Thyroid gland (tissue), 4 donors: ENCODE measurements at regions not wholly inside any gene's neighbourhood (a gene's known extent, or its start where the extent isn't known, plus 50 kb on each side); places are given as distances from the start of the nearest gene placed in this dataset.
"Not testable (repeated sequence)": the region's sequence is repeated elsewhere in the genome, so short reads cannot be mapped to it uniquely, and the experiment has no call there.

Experiments
- DNase-seq, 2 donors: peaks; one replicate each; pipeline ENCODE4 v3.0.0-alpha.2; 2019
- H3K27ac ChIP-seq, 3 donors: fragments of 200-600 bp; sonication (generic); 1 replicate in 2 of 3; 2 replicates in 1 of 3; pipeline ENCODE4 v1.5.1; 2016 to 2019; ENCODE audit warnings: mild to moderate bottlenecking in 1 of 3, moderate library complexity in 1 of 3
- H3K27me3 ChIP-seq: fragments of 200-600 bp; sonication (generic); one replicate; pipeline ENCODE4 v1.5.1; 2019
- H3K36me3 ChIP-seq, 2 donors: fragments of 200-600 bp; sonication (generic); one replicate each; pipeline ENCODE4 v1.5.1; 2016 to 2019
- H3K4me1 ChIP-seq, 2 donors: fragments of 200-600 bp; sonication (generic); one replicate each; pipeline ENCODE4 v1.5.1; 2017 to 2019
- H3K4me3 ChIP-seq, 3 donors: fragments of 200-600 bp; sonication (generic); replicated peaks in 1 of 3; 1 replicate in 2 of 3; 2 replicates in 1 of 3; pipeline ENCODE4 v1.5.1; 2016; ENCODE audit warnings: mild to moderate bottlenecking in 1 of 3
- H3K9me3 ChIP-seq: fragments of 200-600 bp; sonication (generic); one replicate; pipeline ENCODE4 v1.5.1; 2017
- CTCF ChIP-seq, 6 experiments: fragments of 200-600 bp in 3 of 6; fragments of 450-650 bp in 3 of 6; sonication (generic) in 3 of 6; IDR thresholded peaks; one replicate each; pipeline ENCODE4 v1.5.1; 2016 to 2019; ENCODE audit warnings: antibody characterized with exemption in 6 of 6, mild to moderate bottlenecking in 2 of 6, inconsistent platforms in 1 of 6, moderate library complexity in 1 of 6
- POLR2A ChIP-seq, 2 donors: fragments of 450-650 bp; IDR thresholded peaks; one replicate each; pipeline ENCODE4 v1.6.1; 2017; ENCODE audit warnings: antibody characterized with exemption in 2 of 2, mild to moderate bottlenecking in 2 of 2, moderate library complexity in 1 of 2
- WGBS, 2 donors: methylation state at CpG; one replicate each; pipeline ENCODE4 v1.1.5; 2017; 5-methylcytosine and 5-hydroxymethylcytosine counted together
- intact Hi-C: fragments of 100-400 bp; cut with DNase I; formaldehyde crosslinking; loops from one replicate; pipeline ENCODE4 v1.15.1; 2023

- intact Hi-C loops: no loop called here
- WGBS, 2 donors: 88 to 91% methylated on average over 7 of the region's 7 CpGs
- Histone ChIP-seq H3K4me1 (no peaks in the 10 kb centered on the region), H3K9me3 (no peaks in the 10 kb centered on the region), H3K27ac (no peak overlapping the region), H3K27me3 (no peaks in the 10 kb centered on the region), H3K36me3 (no peaks in the 10 kb centered on the region), H3K4me3 (no peak overlapping the region)
- DNase-seq: no peak
- TF ChIP-seq POLR2A (IDR thresholded peaks at IDR 0.05) (no peak), CTCF (IDR thresholded peaks at IDR 0.05) (no peak)
These were observed 88.9 kb upstream of the ATF7IP2 start for GRCh38 chr16:10296956-10297340.

- DNase-seq: no peak
- TF ChIP-seq CTCF (IDR thresholded peaks at IDR 0.05) (no peak), POLR2A (IDR thresholded peaks at IDR 0.05) (no peak)
- H3K27me3 ChIP-seq: no peaks in the 10 kb centered on the region
- intact Hi-C loops: no loop called here
- no peaks in the 10 kb centered on the region for H3K9me3 ChIP-seq
- no peak overlapping the region for H3K4me3 ChIP-seq
- no peaks in the 10 kb centered on the region for H3K36me3 ChIP-seq
- no peak overlapping the region for H3K27ac ChIP-seq
- WGBS, 2 donors: 78 to 81% methylated on average over 13 of the region's 13 CpGs
- no peaks in the 10 kb centered on the region for H3K4me1 ChIP-seq
These were observed 88.4 kb upstream of the ATF7IP2 start for GRCh38 chr16:10297341-10298006.

- H3K27me3 ChIP-seq: no peaks in the 10 kb centered on the region
- no peak for DNase-seq
- H3K27ac ChIP-seq: no peak overlapping the region
- H3K4me1 ChIP-seq: peaks cover 0 to 2% of the 10 kb centered on the region in 2 donors
- no peaks in the 10 kb centered on the region for H3K9me3 ChIP-seq
- 86 to 98% methylated on average over 3 of the region's 3 CpGs for whole genome bisulfite sequencing, 2 donors
- no peaks in the 10 kb centered on the region for H3K36me3 ChIP-seq
- no peak overlapping the region for H3K4me3 ChIP-seq
- TF ChIP-seq POLR2A (IDR thresholded peaks at IDR 0.05) (no peak), CTCF (IDR thresholded peaks at IDR 0.05) (no peak)
- intact Hi-C loops: no loop called here
These were observed 85.0 kb upstream of the ATF7IP2 start for GRCh38 chr16:10300905-10301304.

GRCh38 chr16:10301547-10301946 lies 84.3 kb upstream of the ATF7IP2 start:
- WGBS, 2 donors: 97 to 100% methylated on average over 6 of the region's 6 CpGs
- H3K4me3 ChIP-seq, H3K27me3 ChIP-seq, intact Hi-C loops, DNase-seq, H3K4me1 ChIP-seq, H3K36me3 ChIP-seq, H3K27ac ChIP-seq, H3K9me3 ChIP-seq: not testable (repeated sequence)

- intact Hi-C loops: no loop called here
These were observed 79.9 kb upstream of the ATF7IP2 start for GRCh38 chr16:10305912-10306311.

More at GRCh38 chr16:10305912-10306311, 79.9 kb upstream of the ATF7IP2 start:
- DNase-seq: peak; percentile 42 to 58
- TF ChIP-seq POLR2A (IDR thresholded peaks at IDR 0.05) (no peak), CTCF (IDR thresholded peaks at IDR 0.05) (no peak)
- H3K9me3 ChIP-seq: no peaks in the 10 kb centered on the region
- 70 to 74% methylated on average over 4 of the region's 4 CpGs for WGBS, 2 donors
- H3K4me1 ChIP-seq: peaks cover 0 to 8% of the 10 kb centered on the region in 2 donors
- no peaks in the 10 kb centered on the region for H3K27me3 ChIP-seq
- no peaks in the 10 kb centered on the region for H3K36me3 ChIP-seq
- no peak overlapping the region for H3K27ac ChIP-seq
- H3K4me3 ChIP-seq: no peak overlapping the region
